ENCODE measurements at regions not wholly inside any gene's neighbourhood (a gene's known extent, or its start where the extent isn't known, plus 50 kb on each side); places are given as distances from the start of the nearest gene placed in this dataset.

DNA sequence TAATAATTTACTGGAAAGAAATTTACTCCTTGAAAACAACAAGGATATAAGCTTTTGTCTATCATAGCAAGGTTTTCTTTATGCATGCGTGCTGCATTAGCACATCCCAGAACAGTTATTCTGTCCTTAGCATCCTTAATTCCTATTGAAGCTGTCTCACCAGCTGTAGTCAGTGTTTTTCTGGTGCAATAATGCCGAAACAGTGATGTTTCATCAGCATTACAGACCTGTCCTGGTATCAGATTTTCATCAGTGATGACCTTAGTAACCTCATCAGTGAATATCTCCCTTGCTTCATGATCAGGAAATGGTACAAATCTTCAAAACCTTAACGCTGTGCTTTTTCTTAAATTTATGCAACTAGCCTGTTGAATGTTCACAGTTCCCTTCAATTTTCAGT, 264.7 kb upstream of the STARD13 start:
- Mint-ChIP-seq H3K4me1 (peaks cover 16% of the 10 kb centered on the region), H3K9me3 (ENCODE audit: insufficient read depth) (no peaks in the 10 kb centered on the region), H3K27ac (no peak overlapping the region), H3K4me3 (no peak overlapping the region), H3K27me3 (no peaks in the 10 kb centered on the region)
- ChIA-PET CTCF (no interaction called here), POLR2A (no interaction called here)
- Histone ChIP-seq H3K4me2 (replicated peaks; ENCODE audit: low read depth, low read length, poor library complexity, severe bottlenecking) (no peak overlapping the region), H3K4me1 (ENCODE audit: control insufficient read depth in 2 of 2, insufficient read depth in 2 of 2, low read length in 2 of 2) (peaks cover 3 to 9% of the 10 kb centered on the region in 2 donors), H4K20me1 (ENCODE audit: control insufficient read depth, insufficient read depth, low read length, poor library complexity, severe bottlenecking) (no peaks in the 10 kb centered on the region), H3K27ac (ENCODE audit: low read length in 2 of 2) (no peak overlapping the region), H3K4me3 (ENCODE audit: control extremely low read depth in 1 of 5, extremely low read depth in 1 of 5, insufficient read depth in 1 of 5, low read depth in 2 of 5, low read length in 4 of 5) (no peak overlapping the region), H3K9ac (ENCODE audit: low read length) (no peak overlapping the region), H3K9me3 (ENCODE audit: control extremely low read depth in 1 of 3, control insufficient read depth in 2 of 3, insufficient read depth in 1 of 3, low read length in 2 of 3) (no peaks in the 10 kb centered on the region), H2AFZ (ENCODE audit: insufficient read depth, low read depth, low read length, poor library complexity, severe bottlenecking) (no peak overlapping the region), H3K27me3 (replicated peaks in 1 of 4; ENCODE audit: control extremely low read depth in 1 of 4, control insufficient read depth in 3 of 4, insufficient read depth in 4 of 4, low read length in 3 of 4) (no peaks in the 10 kb centered on the region), H3K36me3 (replicated peaks in 1 of 2; ENCODE audit: control extremely low read depth in 1 of 2, control insufficient read depth in 1 of 2, extremely low read depth in 1 of 2, insufficient read depth in 2 of 2, low read length in 1 of 2) (no peaks in the 10 kb centered on the region), H3K79me2 (ENCODE audit: control insufficient read depth, insufficient read depth, low read length) (no peaks in the 10 kb centered on the region)
- TF ChIP-seq EZH2 (IDR thresholded peaks at IDR 0.05; ENCODE audit: borderline replicate concordance, insufficient read depth, low read depth, low read length, poor library complexity, severe bottlenecking): no peak
- no peak for TF ChIP-seq CTCF (IDR thresholded peaks at IDR 0.05)
- ATAC-seq (ENCODE audit: low read depth) (no peak), DNase-seq (no peak)
- 90% methylated on average over 3 of the region's 3 CpGs for WGBS (ENCODE audit: insufficient coverage)
- intact Hi-C loops (cut with micrococcal nuclease): no loop called here

DNA sequence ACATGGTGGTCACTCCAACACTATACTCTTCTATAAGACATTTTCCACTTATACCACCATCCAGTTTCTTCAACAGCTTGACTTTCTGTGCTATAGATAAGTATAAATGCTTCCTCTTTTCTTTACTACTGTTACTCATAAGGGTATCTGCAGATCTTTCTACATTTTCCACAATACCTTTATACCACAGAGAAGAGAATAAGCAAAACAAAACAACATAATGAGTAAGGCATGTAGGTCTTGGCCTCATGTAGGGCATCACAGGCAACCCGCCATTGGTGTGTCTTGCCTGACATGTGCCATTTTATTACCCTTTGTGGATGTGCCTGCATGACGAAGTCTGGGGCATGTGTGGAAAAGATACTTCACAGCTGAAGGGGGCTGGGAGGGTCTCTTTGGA, 265.3 kb upstream of the STARD13 start:
- ATAC-seq (ENCODE audit: low read depth) (no peak), DNase-seq (no peak)
- no peak overlapping the region for H3K27ac Mint-ChIP-seq
- Histone ChIP-seq H3K4me2 (replicated peaks; ENCODE audit: low read depth, low read length, poor library complexity, severe bottlenecking) (no peak overlapping the region), H3K79me2 (ENCODE audit: control insufficient read depth, insufficient read depth, low read length) (no peaks in the 10 kb centered on the region), H3K4me3 (ENCODE audit: control extremely low read depth in 1 of 5, extremely low read depth in 1 of 5, insufficient read depth in 1 of 5, low read depth in 2 of 5, low read length in 4 of 5) (no peak overlapping the region), H3K4me1 (ENCODE audit: control insufficient read depth in 2 of 2, insufficient read depth in 2 of 2, low read length in 2 of 2) (peaks cover 3 to 9% of the 10 kb centered on the region in 2 donors), H3K27me3 (replicated peaks in 1 of 4; ENCODE audit: control extremely low read depth in 1 of 4, control insufficient read depth in 3 of 4, insufficient read depth in 4 of 4, low read length in 3 of 4) (no peaks in the 10 kb centered on the region), H3K27ac (ENCODE audit: low read length in 2 of 2) (no peak overlapping the region), H4K20me1 (ENCODE audit: control insufficient read depth, insufficient read depth, low read length, poor library complexity, severe bottlenecking) (no peaks in the 10 kb centered on the region), H3K36me3 (replicated peaks in 1 of 2; ENCODE audit: control extremely low read depth in 1 of 2, control insufficient read depth in 1 of 2, extremely low read depth in 1 of 2, insufficient read depth in 2 of 2, low read length in 1 of 2) (no peaks in the 10 kb centered on the region), H3K9me3 (ENCODE audit: control extremely low read depth in 1 of 3, control insufficient read depth in 2 of 3, insufficient read depth in 1 of 3, low read length in 2 of 3) (no peaks in the 10 kb centered on the region), H3K9ac (ENCODE audit: low read length) (no peak overlapping the region), H2AFZ (ENCODE audit: insufficient read depth, low read depth, low read length, poor library complexity, severe bottlenecking) (no peak overlapping the region)
- intact Hi-C loops (cut with micrococcal nuclease): no loop called here
- WGBS (ENCODE audit: insufficient coverage): 78% methylated on average over 2 of the region's 2 CpGs
- ChIA-PET POLR2A (no interaction called here), CTCF (no interaction called here)
- peaks cover 11% of the 10 kb centered on the region for H3K4me1 Mint-ChIP-seq
- no peaks in the 10 kb centered on the region for H3K9me3 Mint-ChIP-seq (ENCODE audit: insufficient read depth)
- no peak overlapping the region for H3K4me3 Mint-ChIP-seq
- no peaks in the 10 kb centered on the region for H3K27me3 Mint-ChIP-seq
- TF ChIP-seq EZH2 (IDR thresholded peaks at IDR 0.05; ENCODE audit: borderline replicate concordance, insufficient read depth, low read depth, low read length, poor library complexity, severe bottlenecking) (no peak), CTCF (IDR thresholded peaks at IDR 0.05) (no peak)

Data from B cell (primary cell).